K562 (cell line): ENCODE measurements at regions not wholly inside any gene's neighbourhood (a gene's known extent, or its start where the extent isn't known, plus 50 kb on each side); places are given as distances from the start of the nearest gene placed in this dataset.

Source experiments
- ATAC-seq: fragments of 200-7000 bp; cut with Tn5 transposase; 3 replicates; pipeline ENCODE4 v1.9.1; 2020; ENCODE audit warnings: moderate library complexity
- BruUV-seq: library from RNA; stranded (reverse); fragments of 400-500 nt; replicated peaks from 2 replicates; lab custom pipeline; 2021; lab: Mats Ljungman, UMichigan
- CTCF ChIA-PET: fragments of 300-600 bp; formaldehyde crosslinking; extraction: SDS; loops from one replicate; lab custom pipeline; 2021; ENCODE audit warnings: low intra/inter-chr PET ratio; lab: Yijun Ruan, JAX
- POLR2A ChIA-PET: fragments of 300-600, 350-650 bp; sonication (Branson Sonifier 250); formaldehyde crosslinking; extraction: SDS; loops from one replicate; lab custom pipeline; 2021; ENCODE audit warnings: antibody characterized with exemption, inconsistent platforms; lab: Yijun Ruan, JAX
- DNase-seq, 4 experiments: peaks; one replicate each; pipeline versions ENCODE4 v3.0.0 to v3.0.0-alpha.2; 2011 to 2018; ENCODE audit warnings: low spot score in 3 of 4, mixed read lengths in 3 of 4; ENCODE audit errors: extremely low read depth in 1 of 4
- FAIRE-seq: peaks from 2 replicates; lab custom pipeline; 2011; peaks lifted over from hg19 to GRCh38; lab: Jason Lieb, UNC
- H2AFZ ChIP-seq: 2 replicates; pipeline ENCODE4 v1.6.0; 2011; ENCODE audit warnings: low read depth, low read length, control low read depth, inconsistent platforms
- H3K27ac ChIP-seq: fragments of 200-600 bp; 3 replicates; pipeline ENCODE4 v1.8.0; 2011; ENCODE audit warnings: low read depth, mild to moderate bottlenecking, control low read depth, inconsistent platforms, low read length, moderate library complexity, mixed read lengths; ENCODE audit errors: extremely low read depth
- H3K27me3 ChIP-seq, 2 experiments: fragments of 300-600 bp in 1 of 2; 2 replicates in 1 of 2; 3 replicates in 1 of 2; pipeline versions ENCODE4 v1.6.0 to v1.8.0; 2011; ENCODE audit warnings: inconsistent platforms in 2 of 2, low read length in 2 of 2, mild to moderate bottlenecking in 1 of 2, mixed read lengths in 1 of 2, moderate library complexity in 1 of 2; ENCODE audit not compliant: control insufficient read depth in 2 of 2, insufficient read depth in 2 of 2
- H3K36me3 ChIP-seq: fragments of 300-600 bp; 3 replicates; pipeline ENCODE4 v1.8.0; 2011; ENCODE audit warnings: mild to moderate bottlenecking, low read length, inconsistent platforms; ENCODE audit not compliant: control insufficient read depth, insufficient read depth
- H3K4me1 ChIP-seq, 2 experiments: fragments of 200-600 bp in 1 of 2; replicated peaks in 1 of 2; 2 replicates in 1 of 2; 3 replicates in 1 of 2; pipeline versions ENCODE4 v1.5.1 to v1.8.0; 2011; ENCODE audit warnings: inconsistent platforms in 2 of 2, low read length in 2 of 2, mild to moderate bottlenecking in 1 of 2, mixed read lengths in 1 of 2, moderate library complexity in 1 of 2; ENCODE audit not compliant: control insufficient read depth in 2 of 2, insufficient read depth in 2 of 2
- H3K4me2 ChIP-seq: 2 replicates; pipeline ENCODE4 v1.6.1; 2011; ENCODE audit warnings: low read length, control low read depth, inconsistent platforms, mixed read lengths; ENCODE audit not compliant: insufficient read depth
- H3K4me3 ChIP-seq: fragments of 200-600 bp; sonication (generic), shearing (Covaris generic); 2 replicates; pipeline ENCODE4 v1.5.1; 2016; ENCODE audit warnings: control low read depth, inconsistent platforms
- H3K79me2 ChIP-seq: fragments of 200-600 bp; 3 replicates; pipeline ENCODE4 v1.8.0; 2011; ENCODE audit warnings: low read length, inconsistent platforms; ENCODE audit not compliant: control insufficient read depth, insufficient read depth
- H3K9ac ChIP-seq, 2 experiments: 2 replicates each; pipeline versions ENCODE4 v1.6.0 to v1.6.1; 2011; ENCODE audit warnings: low read depth in 2 of 2, low read length in 2 of 2, control low read depth in 1 of 2, inconsistent platforms in 1 of 2, mild to moderate bottlenecking in 1 of 2, mixed read lengths in 1 of 2; ENCODE audit not compliant: insufficient read depth in 1 of 2
- H3K9me1 ChIP-seq: one replicate; pipeline ENCODE4 v1.6.0; 2011; ENCODE audit warnings: inconsistent platforms, mild to moderate bottlenecking, low read length, moderate library complexity; ENCODE audit not compliant: control insufficient read depth, insufficient read depth
- H3K9me3 ChIP-seq: replicated peaks from 2 replicates; pipeline ENCODE4 v1.5.1; 2011; ENCODE audit warnings: low read depth, low read length, inconsistent platforms; ENCODE audit not compliant: control insufficient read depth, insufficient read depth
- H4K20me1 ChIP-seq: replicated peaks from 2 replicates; pipeline ENCODE4 v1.6.1; 2011; ENCODE audit warnings: low read length, inconsistent platforms, mixed read lengths; ENCODE audit not compliant: control insufficient read depth, insufficient read depth
- CBX1 ChIP-seq: sonication (generic); IDR thresholded peaks from 2 replicates; pipeline ENCODE4 v1.6.1; 2016; ENCODE audit warnings: antibody characterized with exemption, low read depth, mild to moderate bottlenecking
- CTBP1 ChIP-seq: fragments of 450-650 bp; IDR thresholded peaks from 2 replicates; pipeline ENCODE4 v1.6.1; 2016; ENCODE audit warnings: borderline replicate concordance
- IRF2 ChIP-seq: sonication (generic); formaldehyde crosslinking; IDR thresholded peaks from 2 replicates; pipeline ENCODE4 v1.8.1; 2022; ENCODE audit warnings: mild to moderate bottlenecking, missing genetic modification reagents
- MTF1 ChIP-seq: fragments of 250-450 bp; sonication (Bioruptor Pico); IDR thresholded peaks from 2 replicates; pipeline ENCODE4 v1.9.0; 2021; ENCODE audit warnings: moderate library complexity, mild to moderate bottlenecking, inconsistent platforms, borderline replicate concordance
- NBN ChIP-seq: fragments of 450-650 bp; IDR thresholded peaks from 2 replicates; pipeline ENCODE4 v1.6.1; 2016; ENCODE audit warnings: low read depth, mild to moderate bottlenecking
- NEUROD1 ChIP-seq: fragments of 150-350 bp; IDR thresholded peaks from 2 replicates; pipeline ENCODE4 v1.6.1; 2014; ENCODE audit warnings: borderline replicate concordance, low read length, low read depth; ENCODE audit not compliant: partially characterized antibody
- NONO ChIP-seq, 2 experiments: fragments of 200-400 bp in 1 of 2; fragments of 450-650 bp in 1 of 2; formaldehyde crosslinking in 1 of 2; IDR thresholded peaks; 2 replicates each; pipeline ENCODE4 v1.6.1; 2017; ENCODE audit warnings: low read depth in 2 of 2, mild to moderate bottlenecking in 2 of 2, moderate library complexity in 2 of 2, low read length in 1 of 2
- PURB ChIP-seq: sonication (generic); formaldehyde crosslinking; IDR thresholded peaks from 2 replicates; pipeline ENCODE4 v1.9.0; 2021; ENCODE audit warnings: low read depth, mild to moderate bottlenecking, missing genetic modification reagents
- SMARCE1 ChIP-seq: fragments of 450-650 bp; IDR thresholded peaks from 2 replicates; pipeline ENCODE4 v1.7.1; 2016; ENCODE audit warnings: mild to moderate bottlenecking
- ZFPM2 ChIP-seq: fragments of 250-450 bp; sonication (Bioruptor Pico); IDR thresholded peaks from 2 replicates; pipeline ENCODE4 v1.5.1; 2022; ENCODE audit warnings: mild to moderate bottlenecking
- ZNF655 ChIP-seq: fragments of 250-450 bp; sonication (Bioruptor Pico); IDR thresholded peaks from 2 replicates; pipeline ENCODE4 v1.5.0; 2021
- ZNF696 ChIP-seq: fragments of 250-450 bp; sonication (Bioruptor Pico); conservative IDR thresholded peaks from 2 replicates; pipeline ENCODE4 v1.4.0; 2020; ENCODE audit warnings: mild to moderate bottlenecking, moderate library complexity
- in situ Hi-C: fragments of 300-500 bp; cut with MboI; formaldehyde crosslinking; loops from 4 replicates; pipeline ENCODE4 v1.15.0; 2018; ENCODE audit warnings: inconsistent platforms, mixed read lengths
- intact Hi-C: fragments of 100-400 bp; cut with micrococcal nuclease; formaldehyde crosslinking; loops from 2 replicates; pipeline ENCODE4 v1.14.2; 2022
- TF ChIP-seq, protein P1 (sequence below): IDR thresholded peaks from 3 replicates; pipeline ENCODE4 v1.6.1; 2011; ENCODE audit warnings: borderline replicate concordance, mild to moderate bottlenecking, moderate library complexity; ENCODE audit not compliant: insufficient read length; ENCODE audit errors: extremely low read depth

DNA sequence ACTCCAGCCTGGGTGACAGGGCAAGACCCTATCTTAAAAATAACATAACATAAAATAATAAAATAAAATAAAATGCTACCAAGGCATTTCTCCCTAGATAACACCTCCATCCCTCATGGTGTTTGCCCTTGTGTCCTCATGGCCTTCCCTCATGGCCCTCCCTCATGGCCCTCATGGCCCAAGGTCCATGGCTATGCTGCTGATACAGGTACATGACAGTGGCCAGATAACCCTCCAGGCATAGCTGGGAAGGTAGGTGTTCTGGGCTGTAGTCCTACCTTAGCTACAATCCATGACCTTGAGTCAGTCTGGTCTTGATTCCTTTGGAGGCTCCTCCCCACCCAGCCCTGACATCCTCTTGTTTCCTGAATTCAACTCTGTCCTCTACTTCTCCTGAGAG, 75.2 kb downstream of the PJA1 start:
- Histone ChIP-seq H3K27me3 (no peaks in the 10 kb centered on the region; a peak in 2 of 5 replicates), H3K4me3 (no peak overlapping the region), H3K9me1 (no peaks in the 10 kb centered on the region), H3K27ac (no peak overlapping the region), H3K9ac (no peak overlapping the region), H3K9me3 (no peaks in the 10 kb centered on the region), H3K4me1 (no peaks in the 10 kb centered on the region), H4K20me1 (no peaks in the 10 kb centered on the region), H2AFZ (no peak overlapping the region), H3K36me3 (no peaks in the 10 kb centered on the region), H3K4me2 (no peak overlapping the region), H3K79me2 (no peaks in the 10 kb centered on the region)
- intact Hi-C loops (loop anchor here (5.0 kb wide), 1 partner anchor 132 kb away; no protein-coding TSS in a partner anchor), in situ Hi-C loops (no loop called here)
- no TSS peak for BruUV-seq
- ChIA-PET CTCF (no interaction called here), POLR2A (interaction anchor here (0.5 to 0.6 kb wide), 2 partner anchors 47 to 509 kb away, joined by 3 to 5 read pairs; no protein-coding TSS in a partner anchor)
- DNase-seq: no peak
- TF ChIP-seq NONO (IDR thresholded peaks at IDR 0.05; ENCODE audit: low read depth in 2 of 2, low read length in 1 of 2) (no peak), ZNF696 (CRISPR knock-in tag) (no peak), NBN (no peak), ZFPM2 (no peak), CBX1 (no peak), NEUROD1 (no peak), IRF2 (CRISPR knock-in tag) (no peak), CTBP1 (no peak), PURB (CRISPR knock-in tag) (no peak), MTF1 (no peak), SMARCE1 (no peak), ZNF655 (CRISPR knock-in tag) (no peak)
- TF ChIP-seq, protein P1, sequence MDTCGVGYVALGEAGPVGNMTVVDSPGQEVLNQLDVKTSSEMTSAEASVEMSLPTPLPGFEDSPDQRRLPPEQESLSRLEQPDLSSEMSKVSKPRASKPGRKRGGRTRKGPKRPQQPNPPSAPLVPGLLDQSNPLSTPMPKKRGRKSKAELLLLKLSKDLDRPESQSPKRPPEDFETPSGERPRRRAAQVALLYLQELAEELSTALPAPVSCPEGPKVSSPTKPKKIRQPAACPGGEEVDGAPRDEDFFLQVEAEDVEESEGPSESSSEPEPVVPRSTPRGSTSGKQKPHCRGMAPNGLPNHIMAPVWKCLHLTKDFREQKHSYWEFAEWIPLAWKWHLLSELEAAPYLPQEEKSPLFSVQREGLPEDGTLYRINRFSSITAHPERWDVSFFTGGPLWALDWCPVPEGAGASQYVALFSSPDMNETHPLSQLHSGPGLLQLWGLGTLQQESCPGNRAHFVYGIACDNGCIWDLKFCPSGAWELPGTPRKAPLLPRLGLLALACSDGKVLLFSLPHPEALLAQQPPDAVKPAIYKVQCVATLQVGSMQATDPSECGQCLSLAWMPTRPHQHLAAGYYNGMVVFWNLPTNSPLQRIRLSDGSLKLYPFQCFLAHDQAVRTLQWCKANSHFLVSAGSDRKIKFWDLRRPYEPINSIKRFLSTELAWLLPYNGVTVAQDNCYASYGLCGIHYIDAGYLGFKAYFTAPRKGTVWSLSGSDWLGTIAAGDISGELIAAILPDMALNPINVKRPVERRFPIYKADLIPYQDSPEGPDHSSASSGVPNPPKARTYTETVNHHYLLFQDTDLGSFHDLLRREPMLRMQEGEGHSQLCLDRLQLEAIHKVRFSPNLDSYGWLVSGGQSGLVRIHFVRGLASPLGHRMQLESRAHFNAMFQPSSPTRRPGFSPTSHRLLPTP: no peak
- ATAC-seq: no peak
- no peak for FAIRE-seq
